SK-N-SH treated with all-trans-retinoic acid at 6 μM for 48 hours (cell line): ENCODE measurements at regions not wholly inside any gene's neighbourhood (a gene's known extent, or its start where the extent isn't known, plus 50 kb on each side); places are given as distances from the start of the nearest gene placed in this dataset.

Experiments
- ATAC-seq: fragments of 200-7000 bp; cut with Tn5 transposase; 3 replicates; pipeline ENCODE4 v1.9.1; 2020; ENCODE audit warnings: mild to moderate bottlenecking, moderate library complexity
- ARNTL ChIP-seq: fragments of 450-650 bp; formaldehyde crosslinking; IDR thresholded peaks from 2 replicates; pipeline ENCODE4 v1.5.0; 2020; ENCODE audit warnings: low read depth, mild to moderate bottlenecking, moderate library complexity, borderline replicate concordance
- BACH2 ChIP-seq: fragments of 250-450 bp; sonication (Bioruptor Pico); IDR thresholded peaks from 2 replicates; pipeline ENCODE4 v1.9.0; 2021; ENCODE audit warnings: mild to moderate bottlenecking, borderline replicate concordance
- CREB5 ChIP-seq: fragments of 250-450 bp; sonication (Bioruptor Pico); IDR thresholded peaks from 2 replicates; pipeline ENCODE4 v1.5.1; 2020; ENCODE audit warnings: low read depth, mild to moderate bottlenecking, moderate library complexity
- CSDC2 ChIP-seq: fragments of 250-450 bp; sonication (Bioruptor Pico); IDR thresholded peaks from 2 replicates; pipeline ENCODE4 v1.5.0; 2020; ENCODE audit warnings: mild to moderate bottlenecking, moderate library complexity
- CSRNP3 ChIP-seq: fragments of 250-450 bp; sonication (Bioruptor Pico); IDR thresholded peaks from 2 replicates; pipeline ENCODE4 v1.5.1; 2021; ENCODE audit warnings: mild to moderate bottlenecking, moderate library complexity
- ESRRG ChIP-seq: fragments of 250-450 bp; sonication (Bioruptor Pico); IDR thresholded peaks from 2 replicates; pipeline ENCODE4 v1.6.1; 2021; ENCODE audit warnings: mild to moderate bottlenecking
- GLIS3 ChIP-seq: fragments of 250-450 bp; sonication (Bioruptor Pico); IDR thresholded peaks from 2 replicates; pipeline ENCODE4 v1.5.0; 2020; ENCODE audit warnings: mild to moderate bottlenecking, moderate library complexity
- ISL1 ChIP-seq: fragments of 250-450 bp; sonication (Bioruptor Pico); IDR thresholded peaks from 2 replicates; pipeline ENCODE4 v2.1.2; 2022; ENCODE audit warnings: mild to moderate bottlenecking, moderate library complexity
- OSR1 ChIP-seq: fragments of 250-450 bp; sonication (Bioruptor Pico); IDR thresholded peaks from 2 replicates; pipeline ENCODE4 v1.8.0; 2022; ENCODE audit warnings: moderate library complexity, mild to moderate bottlenecking, inconsistent platforms
- PATZ1 ChIP-seq: fragments of 250-450 bp; sonication (Bioruptor Pico); IDR thresholded peaks from 2 replicates; pipeline ENCODE4 v1.8.0; 2020; ENCODE audit warnings: mild to moderate bottlenecking, moderate library complexity, borderline replicate concordance
- POU6F1 ChIP-seq: fragments of 250-450 bp; sonication (Bioruptor Pico); IDR thresholded peaks from 2 replicates; pipeline ENCODE4 v1.8.0; 2021; ENCODE audit warnings: low read depth, mild to moderate bottlenecking, moderate library complexity, borderline replicate concordance
- PPARA ChIP-seq: fragments of 250-450 bp; sonication (Bioruptor Pico); IDR thresholded peaks from 2 replicates; pipeline ENCODE4 v1.5.0; 2020; ENCODE audit warnings: mild to moderate bottlenecking, borderline replicate concordance
- RARB ChIP-seq: fragments of 250-450 bp; sonication (Bioruptor Pico); IDR thresholded peaks from 2 replicates; pipeline ENCODE4 v1.8.0; 2021; ENCODE audit warnings: mild to moderate bottlenecking, moderate library complexity
- TCF4 ChIP-seq: fragments of 250-450 bp; sonication (Bioruptor Pico); IDR thresholded peaks from 2 replicates; pipeline ENCODE4 v1.8.0; 2021; ENCODE audit warnings: mild to moderate bottlenecking, moderate library complexity, borderline replicate concordance
- TOX ChIP-seq: fragments of 250-450 bp; sonication (Bioruptor Pico); IDR thresholded peaks from 2 replicates; pipeline ENCODE4 v1.8.0; 2021; ENCODE audit warnings: mild to moderate bottlenecking, moderate library complexity, borderline replicate concordance
- TSHZ2 ChIP-seq: fragments of 250-450 bp; sonication (Bioruptor Pico); IDR thresholded peaks from 2 replicates; pipeline ENCODE4 v1.5.0; 2020; ENCODE audit warnings: mild to moderate bottlenecking, moderate library complexity
- ZC3H10 ChIP-seq: fragments of 250-450 bp; sonication (Bioruptor Pico); IDR thresholded peaks from 2 replicates; pipeline ENCODE4 v1.5.1; 2021; ENCODE audit warnings: mild to moderate bottlenecking, moderate library complexity
- ZFP3 ChIP-seq: fragments of 250-450 bp; sonication (Bioruptor Pico); IDR thresholded peaks from 2 replicates; pipeline ENCODE4 v1.5.0; 2020; ENCODE audit warnings: mild to moderate bottlenecking, moderate library complexity
- ZFP30 ChIP-seq: fragments of 450-650 bp; formaldehyde crosslinking; IDR thresholded peaks from 2 replicates; pipeline ENCODE4 v1.5.0; 2022; ENCODE audit warnings: mild to moderate bottlenecking, moderate library complexity
- ZNF70 ChIP-seq: fragments of 450-650 bp; formaldehyde crosslinking; IDR thresholded peaks from 2 replicates; pipeline ENCODE4 v1.5.0; 2020; ENCODE audit warnings: mild to moderate bottlenecking, moderate library complexity
- ZNF8 ChIP-seq: fragments of 450-650 bp; formaldehyde crosslinking; IDR thresholded peaks from 2 replicates; pipeline ENCODE4 v1.5.0; 2020; ENCODE audit warnings: mild to moderate bottlenecking, moderate library complexity

- TF ChIP-seq TOX (CRISPR knock-in tag) (no peak), TCF4 (CRISPR knock-in tag) (no peak), POU6F1 (no peak), CSDC2 (CRISPR knock-in tag) (no peak), RARB (CRISPR knock-in tag) (no peak), CREB5 (CRISPR knock-in tag) (no peak), TSHZ2 (CRISPR knock-in tag) (no peak), BACH2 (no peak), PPARA (CRISPR knock-in tag) (no peak), ARNTL (CRISPR knock-in tag) (no peak), ZNF8 (CRISPR knock-in tag) (no peak), ISL1 (CRISPR knock-in tag) (no peak), OSR1 (CRISPR knock-in tag) (no peak), CSRNP3 (CRISPR knock-in tag) (no peak), ZC3H10 (no peak), ZNF70 (CRISPR knock-in tag) (no peak), PATZ1 (no peak), ESRRG (no peak)
These were observed 923.5 kb downstream of the ADGRL2 start for GRCh38 chr1:82724246-82724645.

GRCh38 chr1:82722608-82723007 is 921.9 kb downstream of the ADGRL2 start:
- ATAC-seq: no peak
- TF ChIP-seq POU6F1 (no peak), CSRNP3 (CRISPR knock-in tag) (no peak), TOX (CRISPR knock-in tag) (no peak), TSHZ2 (CRISPR knock-in tag) (no peak), CSDC2 (CRISPR knock-in tag) (no peak), ZNF70 (CRISPR knock-in tag) (no peak), OSR1 (CRISPR knock-in tag) (no peak), PATZ1 (no peak), ZFP30 (no peak), CREB5 (CRISPR knock-in tag) (no peak), GLIS3 (CRISPR knock-in tag) (no peak), ZFP3 (no peak)

More at GRCh38 chr1:82724246-82724645, 923.5 kb downstream of the ADGRL2 start:
- ATAC-seq: no peak
